GM19438 (cell line): ENCODE measurements at regions not wholly inside any gene's neighbourhood (a gene's known extent, or its start where the extent isn't known, plus 50 kb on each side); places are given as distances from the start of the nearest gene placed in this dataset.

ENCODE experiments used
- ATAC-seq: cut with Tn5 transposase; IDR thresholded peaks from one replicate; pipeline ENCODE4 v1.9.1; 2021; ENCODE audit warnings: low read depth; ENCODE audit not compliant: unreplicated experiment

- ATAC-seq: no peak
These were observed 860.4 kb downstream of the EPHA7 start for GRCh38 chr6:92559003-92559402.

GRCh38 chr6:92550501-92550900 lies 868.9 kb downstream of the EPHA7 start:
- no peak for ATAC-seq

DNA sequence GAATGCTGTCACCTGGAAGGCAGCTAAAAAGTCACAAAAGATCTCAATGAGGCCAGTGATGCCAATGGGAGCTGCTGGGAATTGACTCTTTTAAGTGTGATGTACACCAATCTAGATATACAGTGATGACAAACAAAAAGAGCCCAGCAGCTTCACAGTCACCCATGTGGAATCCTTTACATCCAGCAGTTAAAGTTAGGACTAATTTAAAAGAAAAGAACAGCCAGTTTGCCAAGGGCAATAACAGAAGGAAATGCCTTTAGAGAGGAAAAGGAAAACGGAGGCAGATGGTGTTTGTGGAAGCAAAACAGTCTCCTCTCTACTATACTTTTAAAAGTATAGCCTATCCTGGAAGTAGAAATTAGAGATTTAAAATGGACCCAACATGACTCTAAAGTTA lies 873.5 kb downstream of the EPHA7 start:
- ATAC-seq: no peak

DNA sequence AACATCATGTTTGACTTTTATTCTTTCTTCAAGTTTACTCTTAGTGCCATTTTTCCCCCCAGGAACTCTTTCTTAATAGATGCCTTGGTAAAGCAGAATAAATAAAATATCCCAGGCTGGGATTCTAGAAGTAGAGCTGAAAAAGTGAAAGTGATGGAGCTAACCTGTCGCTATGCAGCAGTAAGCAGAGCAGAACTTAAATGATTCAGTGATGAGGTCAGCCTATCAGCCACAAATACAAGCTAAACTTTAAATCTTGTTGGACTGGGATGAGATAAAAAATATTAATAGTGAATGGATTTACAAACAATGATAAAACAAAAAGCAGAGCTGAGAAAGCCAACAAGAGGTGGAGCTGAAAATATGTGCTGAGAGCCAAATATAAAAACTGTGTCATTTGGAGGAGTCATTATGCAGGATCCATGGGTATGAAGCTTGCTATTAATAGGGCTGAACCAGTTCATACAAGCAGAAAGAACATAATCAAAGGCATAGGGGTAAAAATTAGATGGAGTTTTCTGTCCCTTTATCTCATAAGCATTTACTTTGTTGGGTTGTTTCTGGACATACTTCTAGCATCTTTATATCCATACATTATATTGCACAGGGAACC lies 877.8 kb downstream of the EPHA7 start:
- no peak for ATAC-seq

GRCh38 chr6:92538926-92539325 lies 880.4 kb downstream of the EPHA7 start:
- ATAC-seq: no peak

GRCh38 chr6:92538275-92538674 lies 881.1 kb downstream of the EPHA7 start:
- ATAC-seq: no peak

DNA sequence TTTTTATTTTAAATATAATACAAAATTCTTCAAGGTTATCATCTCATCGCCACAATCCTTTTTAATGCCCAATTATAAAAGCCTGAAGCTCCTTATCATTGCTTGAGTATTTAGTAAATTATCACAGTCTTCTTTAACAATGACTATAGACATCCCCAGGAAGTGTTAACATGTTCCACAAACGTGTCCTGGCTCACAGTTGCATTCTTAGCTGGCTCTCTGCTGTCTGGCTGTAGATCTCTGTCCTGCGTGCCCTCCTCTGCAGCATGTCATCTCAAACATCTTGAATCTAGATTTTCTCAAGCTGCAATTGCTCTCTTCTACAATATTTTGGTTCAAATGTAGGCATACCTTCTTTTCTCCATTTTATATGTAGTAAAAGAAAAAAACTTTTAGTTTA lies 885.2 kb downstream of the EPHA7 start:
- no peak for ATAC-seq

DNA sequence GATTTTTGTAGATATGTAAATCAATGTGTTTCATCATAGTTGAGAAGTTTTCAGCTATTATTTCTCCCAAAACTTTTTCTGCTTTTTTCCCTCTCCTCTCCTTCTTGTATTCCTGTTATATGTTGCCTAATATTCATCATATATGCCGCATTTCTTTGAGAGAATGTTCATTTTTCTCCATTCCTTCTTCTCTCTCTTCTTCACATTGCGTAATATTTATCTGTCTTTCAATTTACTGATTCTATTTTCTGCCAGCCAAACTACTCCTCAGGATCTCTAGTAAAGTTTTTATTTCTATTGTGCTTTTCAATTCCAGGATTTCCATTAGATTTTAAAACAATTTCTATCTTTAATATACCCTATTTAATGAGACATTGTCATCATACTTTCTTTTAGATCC lies 896.8 kb downstream of the EPHA7 start:
- ATAC-seq: no peak

DNA sequence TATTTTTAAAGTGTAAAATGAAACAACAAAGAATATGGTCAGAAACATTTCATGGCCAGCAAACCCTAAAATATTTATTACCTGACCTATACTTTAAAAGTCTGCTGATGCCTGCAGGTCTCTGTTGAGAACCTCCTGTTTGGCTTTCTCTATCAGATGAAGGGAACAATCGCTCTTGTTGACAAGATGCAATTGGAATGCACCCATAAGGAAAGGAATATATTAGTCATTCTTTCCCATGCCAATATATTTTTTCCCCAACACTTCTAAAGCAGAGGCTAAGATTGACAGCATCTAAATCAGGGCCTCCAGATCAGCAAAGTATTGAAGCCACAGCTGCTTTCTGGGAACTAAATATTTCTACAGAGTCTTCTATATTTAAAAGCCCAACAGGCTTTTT lies 897.8 kb downstream of the EPHA7 start:
- ATAC-seq: no peak

DNA sequence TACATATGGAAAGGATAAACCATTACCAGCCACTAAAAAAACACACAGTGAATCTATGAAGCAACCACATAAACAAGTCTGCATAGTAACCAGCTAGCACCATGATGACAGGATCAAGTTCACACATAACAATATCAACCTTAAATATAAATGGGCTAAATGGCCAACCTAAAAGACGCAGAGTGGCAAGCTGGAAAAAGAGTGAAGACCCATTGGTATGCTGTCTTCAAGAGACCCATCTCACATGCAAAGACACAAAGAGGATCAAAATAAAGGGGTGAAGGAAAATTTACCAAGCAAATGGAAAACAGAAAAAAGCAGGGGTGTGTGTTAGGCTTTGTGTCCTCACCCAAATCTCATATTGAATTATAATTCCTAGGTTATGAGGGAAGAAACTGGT lies 909.2 kb downstream of the EPHA7 start:
- no peak for ATAC-seq

GRCh38 chr6:92507552-92507951 lies 911.8 kb downstream of the EPHA7 start:
- no peak for ATAC-seq

DNA sequence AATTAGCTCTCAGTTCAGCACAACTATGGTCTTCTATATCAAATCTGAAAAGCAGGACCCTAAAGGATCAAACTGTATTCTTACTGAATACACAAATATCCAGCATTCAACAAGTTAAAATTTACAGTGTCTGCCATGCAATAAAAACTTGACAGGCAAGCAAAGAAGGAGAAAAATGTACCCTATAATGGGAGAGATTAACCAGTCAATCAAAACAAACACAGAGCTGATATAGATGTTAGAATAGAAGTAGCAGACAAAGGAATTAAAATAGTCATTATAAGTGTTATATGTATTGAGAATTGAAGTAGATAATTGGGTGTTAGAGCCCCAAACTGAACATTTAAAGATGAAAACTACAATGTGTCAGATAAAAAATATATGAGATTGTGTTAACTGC lies 914.9 kb downstream of the EPHA7 start:
- no peak for ATAC-seq

DNA sequence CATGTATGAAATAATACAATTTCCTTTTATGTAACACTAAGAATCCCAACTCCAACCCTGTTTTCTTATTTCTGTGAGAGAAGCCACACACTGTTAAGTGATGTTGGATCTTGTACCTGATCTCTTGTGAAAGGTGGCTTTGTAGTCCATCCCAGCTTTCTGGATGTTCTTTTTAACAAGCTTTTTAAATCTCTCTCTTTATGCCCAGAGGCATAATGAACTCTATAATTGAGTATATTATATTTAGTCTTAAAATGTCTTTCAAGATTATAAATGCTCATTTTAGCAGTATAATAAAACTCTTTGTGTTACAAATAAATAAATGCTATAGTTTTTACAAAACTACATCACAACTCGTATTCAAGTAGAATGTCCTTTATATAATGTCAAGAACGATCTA lies 922.1 kb downstream of the EPHA7 start:
- no peak for ATAC-seq

GRCh38 chr6:92496527-92496926 lies 922.8 kb downstream of the EPHA7 start:
- no peak for ATAC-seq

DNA sequence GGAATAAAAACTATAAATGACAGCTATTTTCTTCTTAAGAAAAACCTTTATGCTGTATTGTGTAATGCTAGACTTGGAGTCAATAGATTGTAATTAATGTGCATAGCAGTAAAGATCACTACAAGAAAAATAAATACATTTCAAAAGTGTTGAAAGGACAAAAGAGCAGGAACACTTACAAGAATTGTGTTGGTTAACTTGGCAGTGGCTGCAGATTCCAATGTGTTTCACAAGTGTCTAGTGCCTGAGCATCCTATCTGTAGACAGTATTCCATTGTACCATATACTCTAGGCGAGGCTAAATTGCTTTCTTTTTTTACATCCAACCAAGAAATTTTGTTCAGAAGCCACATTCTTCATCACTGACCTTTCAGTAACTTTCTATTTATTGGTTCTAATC lies 924.1 kb downstream of the EPHA7 start:
- ATAC-seq: no peak

DNA sequence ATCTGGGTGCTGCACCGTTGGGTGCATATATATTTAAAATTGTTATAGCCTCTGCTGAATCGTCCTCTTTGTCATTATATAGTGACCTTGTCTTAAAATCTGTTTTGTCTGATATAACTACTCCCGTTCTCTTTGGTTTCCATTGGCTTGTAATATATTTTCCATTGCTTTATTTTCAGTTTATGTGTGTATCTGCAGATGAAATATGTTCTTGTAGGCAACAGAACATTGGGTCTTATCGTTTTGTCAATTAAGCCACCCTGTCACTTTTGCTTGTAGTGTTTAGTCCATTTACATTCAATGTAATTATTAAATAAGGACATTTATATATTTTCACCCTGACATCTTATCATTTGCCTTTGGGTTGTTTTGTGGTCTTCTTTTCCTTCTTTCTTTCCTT lies 933.9 kb downstream of the EPHA7 start:
- no peak for ATAC-seq

GRCh38 chr6:92479831-92480230 lies 939.5 kb downstream of the EPHA7 start:
- no peak for ATAC-seq

DNA sequence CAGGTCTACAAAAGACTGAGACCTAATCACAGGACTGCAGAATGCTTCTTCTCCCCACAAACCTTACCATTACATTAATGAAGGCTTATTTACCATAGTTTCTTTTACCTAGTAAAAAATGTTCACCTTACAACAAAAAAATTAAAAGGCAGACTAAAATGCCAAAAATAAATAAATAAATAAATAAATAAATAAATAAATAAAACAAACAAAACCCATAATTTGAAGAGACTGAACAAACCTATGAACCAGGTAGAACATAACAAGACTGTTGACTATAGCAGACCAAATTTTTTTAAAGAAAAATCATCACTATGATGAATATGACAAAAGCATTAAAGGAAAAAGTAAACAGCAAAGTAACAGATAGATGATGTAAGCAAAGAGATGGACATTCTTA lies 946.3 kb downstream of the EPHA7 start:
- no peak for ATAC-seq

- ATAC-seq: no peak
These were observed 950.1 kb downstream of the EPHA7 start for GRCh38 chr6:92469186-92469828.

DNA sequence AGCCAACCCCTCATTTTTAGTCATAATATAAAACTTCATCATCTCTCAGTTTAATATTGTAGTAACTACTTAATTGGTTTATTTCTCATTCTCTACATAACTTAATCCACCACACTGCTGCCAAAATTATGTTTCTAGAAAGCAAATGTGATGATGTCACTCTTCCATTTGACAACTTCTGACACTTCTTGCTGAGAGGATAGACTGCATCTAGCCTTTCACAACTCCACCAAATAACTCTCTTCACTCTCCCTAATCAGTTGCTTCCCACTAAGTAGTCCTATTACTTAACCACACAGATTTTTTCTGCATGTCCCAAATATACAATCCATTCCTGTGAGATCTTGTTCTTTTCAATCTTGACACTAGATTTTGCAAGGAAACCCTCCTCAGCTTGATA lies 951.3 kb downstream of the EPHA7 start:
- no peak for ATAC-seq

DNA sequence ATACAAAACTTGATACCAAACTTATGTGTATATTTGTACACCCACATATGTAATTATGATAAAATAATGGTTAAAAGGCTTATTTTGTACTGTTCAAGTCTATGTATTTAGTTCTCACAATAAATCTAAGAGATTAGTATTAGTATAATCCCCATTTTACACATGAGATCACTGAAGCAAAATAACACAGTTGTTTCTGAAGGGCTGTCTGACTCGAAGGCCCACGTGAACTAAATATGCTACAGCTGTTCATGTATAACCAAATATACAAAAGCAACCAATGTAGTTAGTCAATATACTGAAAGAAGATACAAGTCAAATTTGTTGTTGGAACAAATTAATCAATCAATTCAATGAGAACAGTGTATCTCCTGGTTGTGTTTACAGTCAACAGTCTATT lies 959.2 kb downstream of the EPHA7 start:
- ATAC-seq: no peak

DNA sequence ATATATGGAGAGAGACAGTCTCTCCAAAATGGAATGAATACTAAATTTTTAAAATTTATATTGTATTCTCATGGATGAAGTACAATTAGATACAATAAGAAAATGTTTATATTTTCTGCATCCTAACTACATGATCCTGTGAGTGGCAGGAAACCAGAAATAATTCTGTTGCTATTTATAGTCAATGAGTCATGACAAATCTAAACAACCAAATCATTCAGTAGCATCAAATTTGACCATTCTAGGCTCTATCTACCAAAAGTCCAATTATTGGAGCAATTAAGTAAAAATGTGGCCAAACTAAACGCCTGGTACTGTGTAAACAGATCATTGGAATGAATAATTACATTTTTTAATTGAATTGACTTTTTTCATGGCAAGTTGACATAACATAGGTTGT lies 959.8 kb downstream of the EPHA7 start:
- no peak for ATAC-seq

DNA sequence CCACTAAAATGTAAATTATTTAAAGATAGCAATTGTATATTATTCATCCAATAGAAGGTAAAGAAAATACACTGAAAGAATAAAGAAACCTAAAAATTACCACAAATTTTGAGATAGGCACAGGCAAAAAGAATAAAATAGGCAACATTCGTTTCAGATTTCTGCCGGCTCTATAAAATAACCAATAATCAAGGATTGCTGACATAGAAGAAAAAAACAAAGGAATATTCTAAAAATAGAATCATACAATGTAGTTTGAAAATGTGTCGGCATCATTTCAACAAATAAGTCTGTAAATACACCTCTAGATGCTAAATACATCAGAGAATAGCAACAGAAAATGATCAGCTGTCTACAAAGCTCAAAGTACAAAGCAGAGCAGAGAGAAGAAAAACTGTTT lies 973.3 kb downstream of the EPHA7 start:
- no peak for ATAC-seq
